ENCODE measurements at regions not wholly inside any gene's neighbourhood (a gene's known extent, or its start where the extent isn't known, plus 50 kb on each side); places are given as distances from the start of the nearest gene placed in this dataset.
"Not testable (repeated sequence)": the region's sequence is repeated elsewhere in the genome, so short reads cannot be mapped to it uniquely, and the experiment has no call there.

GRCh38 chr9:118670011-118670953, 699.0 kb downstream of the BRINP1 start:
- DNase-seq: no peak

GRCh38 chr9:118674942-118675341, 694.3 kb downstream of the BRINP1 start:
- no peak for DNase-seq

DNA sequence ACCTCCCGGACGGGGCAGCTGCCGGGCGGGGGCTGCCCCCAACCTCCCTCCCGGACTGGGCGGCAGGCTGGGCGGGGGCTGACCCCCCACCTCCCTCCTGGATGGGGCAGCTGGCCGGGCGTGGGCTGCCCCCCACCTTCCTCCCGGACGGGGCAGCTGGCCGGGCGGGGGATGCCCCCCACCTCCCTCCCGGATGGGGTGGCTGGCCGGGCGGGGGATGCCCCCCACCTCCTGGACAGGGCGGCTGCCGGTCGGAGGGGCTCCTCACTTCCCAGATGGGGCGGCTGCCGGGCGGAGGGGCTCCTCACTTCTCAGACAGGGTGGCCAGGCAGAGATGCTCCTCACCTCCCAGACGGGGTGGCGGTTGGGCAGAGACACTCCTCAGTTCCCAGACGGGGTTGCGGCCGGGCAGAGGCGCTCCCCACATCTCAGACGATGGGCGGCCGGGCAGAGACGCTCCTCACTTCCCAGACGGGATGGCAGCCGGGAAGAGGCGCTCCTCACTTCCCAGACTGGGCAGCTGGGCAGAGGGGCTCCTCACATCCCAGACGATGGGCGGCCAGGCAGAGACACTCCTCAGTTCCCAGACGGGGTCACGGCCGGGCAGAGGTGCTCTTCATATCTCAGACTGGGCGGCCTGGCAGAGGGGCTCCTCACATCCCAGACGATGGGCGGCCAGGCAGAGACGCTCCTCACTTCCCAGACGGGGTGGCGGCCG, 691.1 kb downstream of the BRINP1 start:
- DNase-seq: not testable (repeated sequence)

GRCh38 chr9:118686959-118687358, 682.3 kb downstream of the BRINP1 start:
- DNase-seq: no peak

- no peak for DNase-seq
These were observed 680.0 kb downstream of the BRINP1 start for GRCh38 chr9:118689280-118689679.

- no peak for DNase-seq
These were observed 676.6 kb downstream of the BRINP1 start for GRCh38 chr9:118692613-118693012.

GRCh38 chr9:118693645-118694044, 675.6 kb downstream of the BRINP1 start:
- no peak for DNase-seq

DNA sequence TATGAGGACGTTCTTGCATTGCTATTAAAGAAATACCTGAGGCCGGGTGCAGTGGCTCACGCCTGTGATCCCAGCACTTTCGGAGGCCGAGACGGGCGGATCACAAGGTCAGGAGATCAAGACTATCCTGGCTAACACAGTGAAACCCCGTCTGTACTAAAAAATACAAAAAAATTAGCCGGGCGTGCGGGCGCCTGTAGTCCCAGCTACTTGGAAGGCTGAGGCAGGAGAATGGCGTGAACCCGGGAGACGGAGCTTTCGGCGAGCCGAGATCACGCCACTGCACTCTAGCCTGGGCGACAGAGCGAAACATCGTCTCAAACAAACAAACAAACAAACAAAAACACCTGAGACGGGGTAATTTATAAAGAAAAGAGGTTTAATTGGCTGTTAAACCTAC, 674.0 kb downstream of the BRINP1 start:
- DNase-seq: not testable (repeated sequence)

DNA sequence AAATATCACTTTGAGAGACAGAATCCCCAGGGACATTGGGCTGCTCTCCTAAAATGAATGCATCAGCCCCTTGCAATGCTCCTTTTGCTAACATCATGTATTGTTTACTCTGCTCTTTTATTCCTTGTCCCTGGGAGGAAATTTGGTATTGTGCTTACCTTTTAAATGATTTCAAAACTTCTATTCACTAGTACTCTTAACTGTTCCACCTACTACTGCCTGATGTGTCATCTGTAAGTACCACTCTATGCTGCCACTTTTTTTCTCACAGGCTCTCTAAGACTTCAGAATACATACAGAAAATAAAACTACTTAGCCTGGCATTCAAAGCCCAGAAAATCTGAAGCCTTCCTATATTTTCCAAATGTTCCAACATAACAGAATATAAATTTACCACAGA, 667.2 kb downstream of the BRINP1 start:
- no peak for DNase-seq

DNA sequence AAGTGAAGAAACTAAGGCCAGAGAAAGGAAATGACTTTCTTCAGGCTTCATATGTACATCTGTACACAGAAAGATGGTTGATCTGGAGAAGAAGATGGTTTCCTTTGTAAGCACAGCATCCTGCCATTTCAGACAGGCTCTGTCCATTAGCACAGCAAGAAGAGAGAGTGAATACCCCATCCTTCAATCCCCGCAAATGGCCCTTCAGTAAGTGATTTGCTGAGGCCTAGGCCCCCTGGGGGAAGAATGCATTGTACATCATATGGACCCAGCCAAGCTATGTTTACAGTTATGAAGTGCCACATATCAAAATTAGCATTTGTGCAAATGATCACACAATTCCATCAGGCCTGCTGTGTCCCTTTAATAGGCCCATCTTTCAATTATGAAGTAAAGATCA, 657.4 kb downstream of the BRINP1 start:
- no peak for DNase-seq

- DNase-seq: no peak
These were observed 648.0 kb downstream of the BRINP1 start for GRCh38 chr9:118721276-118721675.

GRCh38 chr9:118721923-118722322, 647.3 kb downstream of the BRINP1 start:
- DNase-seq: no peak

DNA sequence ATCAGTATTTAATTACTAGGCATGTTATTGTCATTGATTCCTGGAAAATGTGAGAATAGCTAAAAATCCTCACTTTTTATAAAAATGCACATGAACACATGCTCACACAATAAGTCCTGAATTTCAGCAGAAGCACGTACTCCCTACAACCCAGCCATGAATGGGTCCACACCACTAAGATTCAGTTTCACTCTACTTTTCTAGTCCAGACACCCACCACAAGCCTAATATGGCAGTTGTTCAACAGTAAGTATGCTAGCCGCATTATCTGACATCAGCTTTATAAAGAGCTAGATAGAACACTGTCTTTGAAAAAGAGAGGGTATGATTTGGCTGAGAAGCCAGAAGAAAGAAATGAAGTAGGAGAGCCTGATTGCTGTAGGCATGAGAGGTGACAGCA, 639.3 kb downstream of the BRINP1 start:
- no peak for DNase-seq

DNA sequence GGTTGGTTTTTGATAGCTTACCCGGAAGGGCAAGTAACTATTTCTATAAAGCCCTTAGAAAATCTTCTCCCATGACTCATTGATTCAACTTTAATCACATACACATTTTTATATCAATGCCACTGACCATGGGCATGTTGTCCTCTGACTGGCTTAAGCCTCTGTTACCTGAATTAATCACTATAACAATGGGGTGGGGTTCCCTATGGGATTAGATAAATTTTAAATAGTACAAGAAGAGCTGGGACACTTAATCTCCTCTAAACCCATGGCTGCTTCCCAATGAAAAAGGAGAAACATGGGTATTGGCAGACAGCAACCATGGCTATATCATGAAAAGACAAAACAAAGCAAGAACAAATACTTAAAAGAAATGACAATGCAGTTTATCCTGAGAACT, 636.2 kb downstream of the BRINP1 start:
- DNase-seq: no peak

DNA sequence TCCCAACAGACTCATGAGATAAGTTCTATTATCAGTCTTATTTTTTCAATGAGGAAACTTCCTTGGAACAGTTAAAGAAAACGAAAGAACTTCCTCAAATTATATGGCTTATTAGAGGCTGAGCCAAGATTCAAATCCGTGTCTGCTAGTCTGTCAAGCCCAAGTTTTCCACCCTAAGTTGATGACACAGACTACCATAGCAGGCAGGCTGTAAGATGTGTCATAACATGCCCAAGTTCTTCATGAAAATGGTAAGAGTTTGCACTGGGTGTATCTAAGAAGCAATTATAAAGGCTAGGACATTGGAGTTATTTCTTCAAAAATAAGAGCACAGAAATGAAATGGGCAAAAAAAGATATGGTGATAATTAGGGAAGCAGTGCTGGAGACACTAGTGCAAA, 634.5 kb downstream of the BRINP1 start:
- DNase-seq: no peak

DNA sequence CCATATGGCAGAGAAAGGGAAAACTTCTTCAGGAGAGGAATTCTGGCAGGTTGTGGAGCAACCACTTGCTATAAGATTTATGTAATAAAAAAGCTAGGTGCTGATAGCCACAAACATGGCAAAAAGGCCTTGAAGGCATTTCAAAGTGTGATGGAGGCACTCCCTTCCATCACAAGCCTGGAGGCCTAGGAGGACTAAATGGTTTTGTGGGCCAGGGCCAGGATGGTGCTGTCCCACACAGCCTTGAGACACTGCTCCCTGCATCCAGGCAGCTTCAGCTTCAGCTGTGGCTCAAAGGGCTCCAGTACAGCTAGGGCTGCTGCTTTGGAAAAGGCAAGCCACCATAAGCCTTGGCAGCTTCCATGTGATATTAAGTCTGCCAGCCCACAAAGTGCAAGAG, 632.8 kb downstream of the BRINP1 start:
- no peak for DNase-seq

GRCh38 chr9:118751077-118751847, 618.0 kb downstream of the BRINP1 start:
- DNase-seq: no peak

- no peak for DNase-seq
These were observed 617.4 kb downstream of the BRINP1 start for GRCh38 chr9:118751848-118752223.

DNA sequence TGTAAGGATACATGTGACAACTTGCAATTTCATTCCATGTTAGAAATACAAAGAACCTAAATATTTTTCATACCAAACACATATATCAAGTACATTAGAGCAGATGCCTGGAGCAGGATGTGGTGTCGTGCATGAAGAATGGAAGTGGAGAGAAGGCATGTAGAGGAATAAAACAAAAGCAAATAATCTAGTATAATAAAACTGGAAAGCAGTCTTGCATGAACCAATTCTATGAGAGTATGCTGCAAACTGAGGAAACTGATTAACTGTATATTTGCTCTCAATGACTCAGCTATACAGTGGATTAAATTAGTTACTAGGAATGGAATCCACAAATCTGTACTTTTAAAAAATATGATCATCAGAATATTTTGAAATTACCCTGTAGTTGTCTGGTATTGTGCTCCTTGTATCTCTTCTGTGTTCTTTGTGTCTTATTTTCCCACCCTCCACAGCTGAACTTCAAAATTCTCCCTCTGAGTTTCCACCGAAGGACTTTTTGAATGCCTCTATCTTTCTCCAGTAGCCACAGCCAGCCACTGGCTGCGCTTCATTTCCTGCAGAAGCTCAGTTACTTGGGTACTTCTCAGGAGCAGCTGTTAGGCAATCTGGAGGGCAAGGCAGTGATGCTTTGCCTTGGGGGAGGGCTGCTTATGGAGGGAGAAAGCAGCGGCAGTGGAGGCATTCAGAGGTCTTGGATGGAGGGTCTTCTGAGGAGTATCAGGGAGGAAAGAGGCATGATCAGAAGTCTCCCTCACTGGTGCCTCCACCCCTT, 608.0 kb downstream of the BRINP1 start:
- DNase-seq: no peak

- DNase-seq: no peak
These were observed 601.7 kb downstream of the BRINP1 start for GRCh38 chr9:118767571-118767970.

DNA sequence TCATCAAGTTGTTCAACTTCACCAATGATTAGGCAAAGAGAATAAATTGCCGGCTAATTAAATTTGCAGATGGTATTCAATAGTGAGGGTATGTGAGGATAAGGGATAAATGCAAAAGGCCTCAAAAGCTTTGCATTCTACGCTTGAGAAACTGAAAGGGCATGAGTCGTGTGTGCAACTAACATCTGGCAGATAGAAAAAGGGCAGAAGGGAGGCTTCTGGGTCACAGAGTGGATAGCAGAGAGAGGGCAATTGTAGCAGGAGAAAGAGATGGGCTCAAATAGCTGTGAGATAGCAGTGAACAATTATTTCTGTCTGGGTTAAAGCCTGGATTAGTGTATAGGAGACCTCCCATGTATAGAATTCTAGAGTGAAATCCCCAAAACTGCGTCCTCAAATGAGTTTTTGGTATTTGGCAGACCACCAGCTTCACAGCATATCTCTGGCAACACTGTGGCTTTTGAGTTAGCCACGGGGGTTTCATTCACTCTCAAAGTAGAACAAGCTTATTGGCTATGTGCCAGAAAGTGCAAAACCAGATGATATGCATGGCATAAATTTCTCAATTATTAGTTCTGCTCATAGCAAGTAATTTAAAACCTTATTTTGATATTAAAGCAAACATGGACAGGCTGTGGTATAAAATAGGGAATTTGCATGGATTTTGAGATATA, 586.3 kb downstream of the BRINP1 start:
- DNase-seq: no peak

DNA sequence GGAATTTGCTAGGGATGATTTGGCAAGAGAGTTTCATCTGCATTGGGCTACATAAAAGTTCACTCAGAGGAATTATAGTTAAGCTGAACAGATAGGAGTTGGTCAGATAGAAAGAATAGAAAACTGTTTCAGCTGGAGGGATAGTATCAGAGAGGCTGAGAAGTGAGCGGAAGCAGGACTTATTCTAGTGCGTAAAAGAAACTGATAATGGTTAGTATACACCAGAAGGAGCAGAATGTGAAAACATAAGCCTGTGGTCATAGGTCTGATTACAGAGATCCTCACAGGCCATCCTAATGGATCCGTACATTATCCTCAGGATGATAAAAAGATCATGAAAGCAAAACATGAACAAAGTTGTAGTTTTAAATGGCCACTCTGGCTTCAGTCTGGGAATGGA, 585.2 kb downstream of the BRINP1 start:
- DNase-seq: no peak
